GM21786 (cell line): ENCODE measurements at regions not wholly inside any gene's neighbourhood (a gene's known extent, or its start where the extent isn't known, plus 50 kb on each side); places are given as distances from the start of the nearest gene placed in this dataset.
"Not testable (repeated sequence)": the region's sequence is repeated elsewhere in the genome, so short reads cannot be mapped to it uniquely, and the experiment has no call there.

Source experiments
- ATAC-seq: cut with Tn5 transposase; IDR thresholded peaks from one replicate; pipeline ENCODE4 v1.9.1; 2021; ENCODE audit not compliant: unreplicated experiment

DNA sequence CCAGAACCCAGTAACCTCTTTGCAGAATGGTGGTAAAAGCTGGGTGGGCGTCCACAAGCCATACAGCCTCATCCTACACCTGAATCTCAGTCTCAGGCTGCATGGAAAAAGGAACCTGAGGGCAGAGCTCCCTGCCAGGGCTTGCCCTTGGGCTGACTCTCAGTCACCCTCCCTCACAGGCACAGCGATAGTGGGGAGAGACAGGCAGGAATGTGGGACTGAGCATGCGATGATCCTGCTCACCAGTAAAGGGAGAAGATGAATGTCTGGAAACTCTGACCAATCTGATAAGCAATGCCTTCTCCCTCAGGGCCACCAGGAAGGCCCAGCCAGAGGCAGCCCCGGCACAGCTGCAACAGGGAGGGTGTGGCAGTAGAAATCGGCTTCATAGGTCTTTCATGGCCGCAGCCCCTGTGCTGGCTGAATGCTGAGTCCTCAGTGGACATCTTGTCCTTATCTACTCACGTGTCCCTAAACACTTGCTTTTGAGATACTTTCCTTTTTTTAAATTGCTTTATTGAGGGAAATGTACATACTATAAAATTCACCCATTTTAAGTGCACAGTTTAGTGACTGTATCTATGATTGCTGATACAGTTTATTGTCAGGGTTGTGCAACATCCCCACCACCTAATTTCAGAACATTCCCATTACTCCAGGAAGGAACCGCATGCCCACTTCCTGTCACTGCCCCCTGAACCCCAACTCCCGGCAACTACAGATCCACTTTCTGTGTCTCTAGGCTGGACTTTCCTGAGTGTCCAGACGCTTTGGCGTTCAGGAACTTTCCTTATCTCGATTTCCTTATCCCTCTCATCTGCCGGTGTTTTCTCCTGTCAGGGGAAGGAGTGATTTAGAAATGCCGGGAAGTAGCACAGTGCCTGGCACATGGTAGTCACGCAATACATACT, 258.1 kb downstream of the PCNX1 start:
- ATAC-seq = no peak

GRCh38 chr14:71166180-71166837, 259.1 kb downstream of the PCNX1 start:
- no peak for ATAC-seq

- not testable (repeated sequence) for ATAC-seq
These were observed 260.2 kb downstream of the PCNX1 start for GRCh38 chr14:71167325-71167950.

DNA sequence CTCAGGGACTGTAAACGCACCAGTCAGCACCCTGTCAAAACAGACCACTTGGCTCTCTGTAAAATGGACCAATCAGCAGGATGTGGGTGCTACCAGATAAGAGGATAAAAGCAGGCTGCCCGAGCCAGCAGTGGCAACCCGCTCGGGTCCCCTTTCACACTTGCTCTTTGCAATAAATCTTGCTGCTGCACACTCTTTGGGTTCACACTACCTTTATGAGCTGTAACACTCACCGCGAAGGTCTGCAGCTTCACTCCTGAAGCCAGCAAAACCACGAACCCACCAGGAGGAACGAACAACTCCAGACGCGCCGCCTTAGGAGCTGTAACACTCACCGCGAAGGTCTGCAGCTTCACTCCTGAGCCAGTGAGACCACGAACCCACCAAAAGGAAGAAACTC, 260.9 kb downstream of the PCNX1 start:
- ATAC-seq = not testable (repeated sequence)

- ATAC-seq = no peak
These were observed 261.5 kb downstream of the PCNX1 start for GRCh38 chr14:71168564-71169427.

DNA sequence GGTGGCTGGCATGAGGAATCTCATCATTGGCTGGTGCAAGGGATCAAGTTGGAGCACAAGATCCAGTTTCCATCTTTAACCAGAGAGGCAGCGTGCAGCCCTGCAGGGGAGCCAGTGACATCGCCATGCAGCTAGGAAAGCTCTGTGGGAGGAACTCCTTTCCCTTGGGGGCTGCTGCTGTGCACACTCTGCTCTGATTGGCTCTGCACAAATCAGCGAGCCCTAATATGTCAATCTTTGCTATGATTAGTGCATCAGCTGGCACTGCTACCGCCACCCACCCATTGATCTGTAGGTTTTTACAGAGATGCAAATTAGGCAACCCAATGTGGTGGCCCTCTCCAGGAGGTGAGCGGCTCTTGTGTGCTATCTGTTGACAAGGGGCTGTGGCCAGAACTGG, 262.6 kb downstream of the PCNX1 start:
- ATAC-seq = no peak

- no peak for ATAC-seq
These were observed 268.2 kb downstream of the PCNX1 start for GRCh38 chr14:71175491-71175890.

DNA sequence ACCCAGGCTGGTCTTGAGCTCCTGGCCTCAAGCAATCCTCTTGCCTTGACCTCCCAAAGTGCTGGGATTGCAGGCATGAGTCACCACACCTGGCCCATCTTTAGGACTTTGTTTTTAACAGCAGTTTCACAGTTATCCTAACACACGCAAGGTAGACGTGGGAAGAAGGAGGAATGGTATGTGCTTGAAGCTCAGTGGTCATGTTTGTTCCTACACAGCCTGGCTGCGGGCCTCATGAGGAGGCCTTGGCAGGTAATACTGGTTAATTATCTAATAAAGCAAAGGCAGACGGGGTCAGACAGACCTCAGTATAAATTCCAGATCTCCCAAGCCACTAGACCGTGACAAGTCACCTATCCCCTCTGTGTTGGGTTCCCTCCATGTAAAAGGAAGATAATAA, 271.8 kb downstream of the PCNX1 start:
- ATAC-seq = no peak

DNA sequence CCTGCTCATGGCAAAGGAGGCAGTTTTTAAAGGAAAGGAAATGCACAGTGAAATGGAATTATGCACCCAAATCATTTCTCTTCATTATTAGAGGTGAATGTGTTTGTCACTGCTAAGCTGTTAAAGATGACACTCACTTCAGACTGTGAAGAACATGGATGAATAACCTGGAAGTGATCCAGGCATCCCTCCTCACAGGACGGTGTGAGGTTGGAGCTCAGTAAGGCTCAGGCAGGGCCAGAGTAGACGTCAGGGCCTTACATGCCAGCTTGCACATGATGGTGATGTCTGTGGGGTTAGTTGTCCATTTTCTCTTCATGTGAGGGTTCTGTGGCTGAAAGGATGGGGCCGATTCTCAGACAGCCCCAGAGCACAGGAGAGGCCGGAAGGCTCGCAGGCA, 273.1 kb downstream of the PCNX1 start:
- no peak for ATAC-seq

GRCh38 chr14:71181215-71182003, 274.1 kb downstream of the PCNX1 start:
- no peak for ATAC-seq

DNA sequence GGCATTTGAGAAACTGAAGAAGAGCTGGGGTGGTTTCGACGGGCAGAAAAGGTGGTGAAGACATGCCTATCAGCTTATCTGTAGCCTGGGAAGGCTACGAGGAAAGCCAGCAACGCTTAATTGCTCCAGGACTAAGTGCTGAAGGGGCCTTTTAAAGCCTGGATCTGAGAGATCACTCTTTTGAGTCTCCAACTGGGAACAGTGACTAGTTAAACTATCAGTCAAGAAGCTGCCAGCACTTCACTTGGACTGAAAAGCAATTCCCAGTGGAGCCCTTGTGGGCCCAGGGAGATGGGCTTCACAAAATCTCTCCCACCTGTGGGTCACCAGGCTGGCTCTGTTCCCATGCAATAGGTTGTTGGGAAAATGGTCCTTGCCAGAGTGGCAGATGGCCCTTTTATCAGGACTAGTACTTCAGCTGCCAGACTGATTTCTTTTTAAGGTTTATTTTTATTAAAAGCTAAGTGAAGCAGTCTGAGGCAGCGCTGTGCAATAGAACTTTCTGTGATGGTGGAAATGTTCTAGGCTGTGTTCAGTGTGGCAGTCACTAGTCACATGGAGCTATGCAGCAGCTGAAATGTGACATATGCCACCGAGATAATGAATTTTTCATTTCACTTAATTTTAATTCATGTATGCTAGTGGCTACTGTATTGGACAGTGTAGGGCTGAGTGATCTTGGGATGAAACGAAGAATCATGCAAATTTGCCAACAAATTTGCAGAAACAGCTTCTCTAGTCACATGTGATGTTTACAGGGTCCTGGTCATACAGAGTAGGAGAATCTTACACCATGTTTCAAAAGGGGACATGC, 276.8 kb downstream of the PCNX1 start:
- no peak for ATAC-seq

DNA sequence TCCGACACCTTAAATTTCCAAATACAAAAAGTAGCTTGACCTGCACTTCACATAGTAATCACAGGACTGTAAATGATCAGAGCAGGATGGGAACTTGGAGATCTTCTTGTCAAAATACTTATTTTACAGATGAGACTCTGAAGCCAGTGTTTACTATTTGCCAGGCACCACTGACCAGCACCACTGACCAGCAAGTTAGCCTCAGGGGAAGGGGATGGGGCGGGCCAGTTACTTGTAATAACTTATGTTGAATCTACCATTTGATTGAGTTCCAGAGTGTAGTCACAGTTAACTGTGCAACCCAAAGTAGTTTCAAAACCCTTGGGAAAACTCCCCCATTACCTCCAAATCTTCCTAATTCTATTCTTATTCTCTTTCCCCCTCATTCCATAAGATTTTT, 278.4 kb downstream of the PCNX1 start:
- ATAC-seq = no peak

DNA sequence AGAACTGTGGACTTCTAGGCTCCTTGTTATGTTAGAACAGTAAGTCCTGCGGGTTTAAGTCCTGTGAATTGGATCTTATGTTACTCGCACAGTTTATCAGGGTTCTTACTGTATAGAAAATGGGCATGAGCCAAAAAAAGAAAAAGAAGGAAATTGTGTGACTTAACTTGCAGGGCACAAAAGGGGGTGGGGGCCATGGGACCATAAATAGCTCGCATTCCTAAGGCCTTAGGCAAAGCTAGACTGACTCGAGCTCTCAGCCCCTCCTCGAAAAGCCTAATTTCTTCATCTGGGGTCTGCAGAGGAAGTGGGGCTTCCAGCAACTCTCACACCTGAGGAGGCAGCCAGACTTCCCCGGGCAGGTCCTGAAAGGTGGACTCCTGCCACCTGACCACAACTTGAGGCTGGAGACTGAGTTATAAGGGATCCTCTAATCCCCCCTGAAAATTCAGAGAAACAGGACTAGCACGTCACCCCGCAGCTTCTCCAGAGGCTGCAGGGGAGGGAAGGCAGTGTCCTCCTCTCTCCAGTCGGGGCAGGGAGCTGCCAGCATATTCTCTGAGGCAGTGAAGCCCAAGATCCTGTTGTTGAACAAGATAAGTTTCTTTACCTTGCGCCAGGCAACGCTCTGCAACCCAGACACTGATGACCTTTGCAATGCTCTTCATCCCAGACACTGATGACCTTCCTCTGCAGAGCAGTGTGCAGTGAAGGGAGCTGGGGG, 280.5 kb downstream of the PCNX1 start:
- no peak for ATAC-seq

DNA sequence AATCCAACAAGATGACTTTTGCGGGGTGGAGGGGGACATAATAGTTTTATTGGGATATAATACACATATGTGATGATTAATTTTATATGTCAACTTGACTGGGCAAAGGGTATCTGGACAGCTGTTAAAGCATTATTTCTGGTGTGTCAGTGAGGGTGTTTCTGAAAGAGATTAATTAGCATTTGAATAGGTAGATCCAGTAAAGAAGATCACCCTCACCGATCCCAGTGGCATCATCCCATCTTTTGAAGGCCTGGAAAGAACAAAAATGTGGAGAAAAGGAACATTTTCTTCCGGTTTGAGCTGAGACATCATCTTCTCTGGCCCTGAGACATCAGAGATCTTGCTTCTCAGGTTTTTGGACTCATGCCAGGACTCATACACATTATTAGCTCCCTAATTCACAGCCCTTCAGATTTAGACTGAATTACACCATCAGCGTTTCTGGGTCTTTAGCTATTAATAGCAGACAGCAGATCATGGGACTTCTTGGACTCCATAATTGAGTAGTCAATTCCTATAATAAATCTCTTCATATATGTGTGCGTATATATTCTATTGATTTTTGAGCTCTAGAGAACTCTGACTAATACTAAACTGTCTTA, 283.6 kb downstream of the PCNX1 start:
- ATAC-seq = no peak

- ATAC-seq = no peak
These were observed 286.4 kb downstream of the PCNX1 start for GRCh38 chr14:71193663-71194062.

- no peak for ATAC-seq
These were observed 287.0 kb downstream of the PCNX1 start for GRCh38 chr14:71194251-71194650.

DNA sequence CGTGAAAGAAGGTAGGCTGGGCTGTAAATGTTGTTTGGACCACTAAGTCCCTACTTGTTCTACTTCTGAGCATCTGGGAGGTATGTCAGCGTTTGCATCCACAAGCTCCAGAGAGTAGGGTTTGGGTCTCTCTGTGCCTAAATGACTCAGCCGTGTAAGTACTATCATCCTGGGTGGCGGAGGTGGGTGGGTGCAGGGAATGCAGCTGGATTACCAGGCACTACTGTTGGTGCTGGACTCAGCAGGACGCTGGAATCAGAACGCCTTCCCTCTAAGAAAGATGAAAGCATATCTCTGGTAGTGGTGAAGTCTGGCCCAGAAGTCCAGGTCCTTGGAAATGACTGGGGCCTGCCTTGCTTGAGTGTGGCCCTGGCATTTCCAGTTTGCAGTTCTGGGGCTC, 289.7 kb downstream of the PCNX1 start:
- no peak for ATAC-seq

DNA sequence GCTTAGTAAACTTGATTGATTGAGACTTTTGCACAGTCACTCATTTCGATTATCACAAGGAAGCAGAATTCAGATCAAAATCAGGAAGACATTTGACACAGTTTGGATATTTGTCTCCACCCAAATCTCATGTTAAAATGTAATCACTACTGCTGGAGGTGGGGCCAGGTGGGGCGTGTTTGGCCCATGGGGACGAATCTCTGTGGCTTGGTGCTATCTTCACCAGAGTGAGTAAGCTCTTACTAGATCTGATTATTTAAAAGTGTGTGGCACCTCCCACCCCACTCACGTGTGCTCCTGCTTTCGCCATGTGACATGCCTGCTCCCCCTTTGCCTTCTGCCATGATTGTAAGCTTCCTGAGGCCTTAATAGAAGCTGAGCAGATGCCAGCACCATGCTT, 291.4 kb downstream of the PCNX1 start:
- ATAC-seq = no peak
